HUES48 (cell line): ENCODE measurements at regions not wholly inside any gene's neighbourhood (a gene's known extent, or its start where the extent isn't known, plus 50 kb on each side); places are given as distances from the start of the nearest gene placed in this dataset.

Source experiments
- H3K27ac ChIP-seq: one replicate; pipeline ENCODE4 v1.7.0; 2013; ENCODE audit warnings: low read depth, low read length, inconsistent platforms
- H3K27me3 ChIP-seq: 2 replicates; pipeline ENCODE4 v1.6.1; 2013; ENCODE audit warnings: mild to moderate bottlenecking, low read length; ENCODE audit not compliant: control insufficient read depth, insufficient read depth
- H3K36me3 ChIP-seq: 2 replicates; pipeline ENCODE4 v1.6.1; 2013; ENCODE audit warnings: low read length; ENCODE audit not compliant: control insufficient read depth, insufficient read depth
- H3K4me1 ChIP-seq: 2 replicates; pipeline ENCODE4 v1.6.1; 2013; ENCODE audit warnings: mild to moderate bottlenecking, low read length; ENCODE audit not compliant: control insufficient read depth, insufficient read depth
- H3K4me3 ChIP-seq: 2 replicates; pipeline ENCODE4 v1.5.1; 2013; ENCODE audit warnings: mild to moderate bottlenecking, low read depth, low read length
- H3K9ac ChIP-seq: 2 replicates; pipeline ENCODE4 v1.6.1; 2013; ENCODE audit warnings: mild to moderate bottlenecking, low read depth, low read length, moderate library complexity
- H3K9me3 ChIP-seq: 2 replicates; pipeline ENCODE4 v1.6.1; 2013; ENCODE audit warnings: low read length; ENCODE audit not compliant: control insufficient read depth, insufficient read depth

GRCh38 chr15:69945729-69946128 is 152.0 kb downstream of the TLE3 start:
- no peak overlapping the region for H3K27ac ChIP-seq
- H3K36me3 ChIP-seq = no peaks in the 10 kb centered on the region
- H3K9me3 ChIP-seq = no peaks in the 10 kb centered on the region
- H3K4me3 ChIP-seq = no peak overlapping the region
- H3K9ac ChIP-seq = no peak overlapping the region
- H3K4me1 ChIP-seq = no peaks in the 10 kb centered on the region
- no peaks in the 10 kb centered on the region for H3K27me3 ChIP-seq

GRCh38 chr15:69946870-69947269 is 150.8 kb downstream of the TLE3 start:
- Histone ChIP-seq H3K27ac (no peak overlapping the region), H3K9ac (no peak overlapping the region), H3K4me1 (no peaks in the 10 kb centered on the region), H3K4me3 (no peak overlapping the region), H3K9me3 (no peaks in the 10 kb centered on the region), H3K36me3 (no peaks in the 10 kb centered on the region), H3K27me3 (no peaks in the 10 kb centered on the region)

- H3K4me1 ChIP-seq = no peaks in the 10 kb centered on the region
- no peak overlapping the region for H3K4me3 ChIP-seq
- no peak overlapping the region for H3K27ac ChIP-seq
- H3K9me3 ChIP-seq = no peaks in the 10 kb centered on the region
- no peaks in the 10 kb centered on the region for H3K36me3 ChIP-seq
- H3K9ac ChIP-seq = no peak overlapping the region
- H3K27me3 ChIP-seq = no peaks in the 10 kb centered on the region
Measured at GRCh38 chr15:69947394-69947793, 150.3 kb downstream of the TLE3 start.

- H3K27me3 ChIP-seq = no peaks in the 10 kb centered on the region
- no peak overlapping the region for H3K9ac ChIP-seq
- no peak overlapping the region for H3K4me3 ChIP-seq
- H3K36me3 ChIP-seq = no peaks in the 10 kb centered on the region
- H3K27ac ChIP-seq = no peak overlapping the region
- no peaks in the 10 kb centered on the region for H3K9me3 ChIP-seq
- no peaks in the 10 kb centered on the region for H3K4me1 ChIP-seq
Measured at GRCh38 chr15:69949485-69949884, 148.2 kb downstream of the TLE3 start.

- no peaks in the 10 kb centered on the region for H3K27me3 ChIP-seq
- no peaks in the 10 kb centered on the region for H3K36me3 ChIP-seq
- no peak overlapping the region for H3K4me3 ChIP-seq
- no peak overlapping the region for H3K27ac ChIP-seq
- H3K9me3 ChIP-seq = no peaks in the 10 kb centered on the region
- H3K9ac ChIP-seq = no peak overlapping the region
- H3K4me1 ChIP-seq = no peaks in the 10 kb centered on the region
Measured at GRCh38 chr15:69951256-69951897, 146.3 kb downstream of the TLE3 start.

GRCh38 chr15:69951898-69952555 is 145.7 kb downstream of the TLE3 start:
- Histone ChIP-seq H3K9ac (no peak overlapping the region), H3K36me3 (no peaks in the 10 kb centered on the region), H3K27me3 (no peaks in the 10 kb centered on the region), H3K9me3 (no peaks in the 10 kb centered on the region), H3K4me3 (no peak overlapping the region), H3K27ac (no peak overlapping the region), H3K4me1 (no peaks in the 10 kb centered on the region)

GRCh38 chr15:69953051-69953450 is 144.7 kb downstream of the TLE3 start:
- H3K9ac ChIP-seq = no peak overlapping the region
- H3K9me3 ChIP-seq = no peaks in the 10 kb centered on the region
- no peak overlapping the region for H3K27ac ChIP-seq
- no peak overlapping the region for H3K4me3 ChIP-seq
- H3K4me1 ChIP-seq = peaks cover 3% of the 10 kb centered on the region; the same call in 1 of the 2 replicates
- H3K27me3 ChIP-seq = no peaks in the 10 kb centered on the region
- no peaks in the 10 kb centered on the region for H3K36me3 ChIP-seq

GRCh38 chr15:69953816-69954215 is 143.9 kb downstream of the TLE3 start:
- Histone ChIP-seq H3K36me3 (no peaks in the 10 kb centered on the region), H3K27ac (no peak overlapping the region), H3K4me1 (peaks cover 7% of the 10 kb centered on the region; the same call in 1 of the 2 replicates), H3K9ac (no peak overlapping the region), H3K4me3 (no peak overlapping the region), H3K9me3 (no peaks in the 10 kb centered on the region), H3K27me3 (no peaks in the 10 kb centered on the region)

- Histone ChIP-seq H3K9me3 (no peaks in the 10 kb centered on the region), H3K27me3 (no peaks in the 10 kb centered on the region), H3K36me3 (no peaks in the 10 kb centered on the region), H3K4me3 (no peak overlapping the region), H3K27ac (no peak overlapping the region), H3K9ac (no peak overlapping the region), H3K4me1 (peaks cover 7% of the 10 kb centered on the region; the same call in 1 of the 2 replicates)
Measured at GRCh38 chr15:69954666-69955065, 143.1 kb downstream of the TLE3 start.

- Histone ChIP-seq H3K36me3 (no peaks in the 10 kb centered on the region), H3K27me3 (no peaks in the 10 kb centered on the region), H3K9me3 (no peaks in the 10 kb centered on the region), H3K4me1 (peaks cover 7% of the 10 kb centered on the region; the same call in 1 of the 2 replicates), H3K9ac (no peak overlapping the region), H3K4me3 (no peak overlapping the region), H3K27ac (no peak overlapping the region)
Measured at GRCh38 chr15:69955240-69955894, 142.3 kb downstream of the TLE3 start.

GRCh38 chr15:69956417-69956816 is 141.3 kb downstream of the TLE3 start:
- Histone ChIP-seq H3K27ac (no peak overlapping the region), H3K36me3 (no peaks in the 10 kb centered on the region), H3K4me3 (no peak overlapping the region), H3K9me3 (no peaks in the 10 kb centered on the region), H3K9ac (no peak overlapping the region), H3K4me1 (peaks cover 7% of the 10 kb centered on the region; the same call in 1 of the 2 replicates), H3K27me3 (no peaks in the 10 kb centered on the region)
